H9 (cell line): ENCODE measurements at regions not wholly inside any gene's neighbourhood (a gene's known extent, or its start where the extent isn't known, plus 50 kb on each side); places are given as distances from the start of the nearest gene placed in this dataset.

Experiments used
- DNase-seq: peaks from one replicate; pipeline ENCODE4 v3.0.0-alpha.2; 2017
- H2AFZ ChIP-seq: one replicate; pipeline ENCODE4 v1.6.1; 2013; ENCODE audit warnings: mild to moderate bottlenecking, low read length, control low read depth, moderate library complexity
- H2AK5ac ChIP-seq: 2 replicates; pipeline ENCODE4 v1.6.1; 2013; ENCODE audit warnings: low read length, control low read depth, mixed read lengths; ENCODE audit not compliant: insufficient read length
- H2BK120ac ChIP-seq: one replicate; pipeline ENCODE4 v1.6.1; 2013; ENCODE audit warnings: low read depth, mild to moderate bottlenecking, low read length, control low read depth, inconsistent platforms; ENCODE audit not compliant: poor library complexity, severe bottlenecking
- H2BK12ac ChIP-seq: 2 replicates; pipeline ENCODE4 v1.6.1; 2013; ENCODE audit warnings: low read length, control low read depth, mixed read lengths, low read depth; ENCODE audit not compliant: insufficient read length
- H2BK15ac ChIP-seq: 2 replicates; pipeline ENCODE4 v1.6.1; 2013; ENCODE audit warnings: low read depth, low read length, control low read depth
- H2BK20ac ChIP-seq: one replicate; pipeline ENCODE4 v1.6.1; 2013; ENCODE audit warnings: low read depth, mild to moderate bottlenecking, low read length, control low read depth, inconsistent platforms; ENCODE audit not compliant: poor library complexity, severe bottlenecking
- H2BK5ac ChIP-seq: 2 replicates; pipeline ENCODE4 v1.6.1; 2013; ENCODE audit warnings: low read length, control low read depth, mixed read lengths; ENCODE audit not compliant: insufficient read length
- H3K14ac ChIP-seq: 2 replicates; pipeline ENCODE4 v1.6.1; 2013; ENCODE audit warnings: low read length, control low read depth; ENCODE audit not compliant: insufficient read depth
- H3K18ac ChIP-seq: 2 replicates; pipeline ENCODE4 v1.6.1; 2013; ENCODE audit warnings: low read depth, mild to moderate bottlenecking, mixed read lengths, low read length, control low read depth; ENCODE audit not compliant: insufficient read length
- H3K23ac ChIP-seq: 2 replicates; pipeline ENCODE4 v1.6.1; 2013; ENCODE audit warnings: low read length, control low read depth, mixed read lengths, low read depth; ENCODE audit not compliant: insufficient read length
- H3K23me2 ChIP-seq: 2 replicates; pipeline ENCODE4 v1.6.1; 2013; ENCODE audit warnings: low read depth, mild to moderate bottlenecking, mixed read lengths, low read length, control low read depth; ENCODE audit not compliant: insufficient read length, poor library complexity, severe bottlenecking
- H3K27ac ChIP-seq: 2 replicates; pipeline ENCODE4 v1.5.1; 2013; ENCODE audit warnings: low read length, control low read depth, mixed read lengths, low read depth; ENCODE audit not compliant: insufficient read length
- H3K27me3 ChIP-seq: 2 replicates; pipeline ENCODE4 v1.6.1; 2013; ENCODE audit warnings: low read length, control low read depth, inconsistent platforms; ENCODE audit not compliant: insufficient read depth
- H3K4ac ChIP-seq: 2 replicates; pipeline ENCODE4 v1.6.1; 2013; ENCODE audit warnings: low read depth, mild to moderate bottlenecking, control low read depth, inconsistent platforms, low read length, moderate library complexity
- H3K4me1 ChIP-seq: 2 replicates; pipeline ENCODE4 v1.6.1; 2013; ENCODE audit warnings: low read length, control low read depth, inconsistent platforms; ENCODE audit not compliant: insufficient read depth
- H3K4me2 ChIP-seq: 2 replicates; pipeline ENCODE4 v1.6.1; 2013; ENCODE audit warnings: low read length, control low read depth, mixed read lengths; ENCODE audit not compliant: insufficient read length, insufficient read depth
- H3K56ac ChIP-seq: 2 replicates; pipeline ENCODE4 v1.6.1; 2013; ENCODE audit warnings: low read depth, mild to moderate bottlenecking, mixed read lengths, low read length, control low read depth; ENCODE audit not compliant: insufficient read length
- H3K79me1 ChIP-seq: 2 replicates; pipeline ENCODE4 v1.6.1; 2013; ENCODE audit warnings: low read depth, mild to moderate bottlenecking, moderate library complexity, low read length, control low read depth, inconsistent platforms; ENCODE audit not compliant: insufficient read depth, poor library complexity, severe bottlenecking
- H3K79me2 ChIP-seq: 2 replicates; pipeline ENCODE4 v1.6.1; 2013; ENCODE audit warnings: low read length, control low read depth, inconsistent platforms; ENCODE audit not compliant: insufficient read depth
- H3K9ac ChIP-seq: 2 replicates; pipeline ENCODE4 v1.6.1; 2013; ENCODE audit warnings: low read length, control low read depth, mixed read lengths; ENCODE audit not compliant: insufficient read length; ENCODE audit errors: extremely low read depth
- H3K9me3 ChIP-seq: one replicate; pipeline ENCODE4 v1.6.1; 2013; ENCODE audit warnings: low read depth, low read length, inconsistent platforms; ENCODE audit not compliant: control insufficient read depth
- H3T11ph ChIP-seq: one replicate; pipeline ENCODE4 v1.6.1; 2013; ENCODE audit warnings: mild to moderate bottlenecking, low read length, control low read depth, inconsistent platforms
- H4K20me1 ChIP-seq: one replicate; pipeline ENCODE4 v1.6.1; 2013; ENCODE audit not compliant: control insufficient read depth, insufficient read length, insufficient read depth
- H4K5ac ChIP-seq: 2 replicates; pipeline ENCODE4 v1.6.1; 2013; ENCODE audit warnings: low read depth, mild to moderate bottlenecking, mixed read lengths, low read length, control low read depth; ENCODE audit not compliant: insufficient read length
- H4K8ac ChIP-seq: replicated peaks from 2 replicates; pipeline ENCODE4 v1.6.1; 2013; ENCODE audit warnings: low read length, control low read depth, mixed read lengths, low read depth; ENCODE audit not compliant: insufficient read length
- H4K91ac ChIP-seq: 2 replicates; pipeline ENCODE4 v1.6.1; 2013; ENCODE audit warnings: low read depth, mild to moderate bottlenecking, moderate library complexity, mixed read lengths, low read length, control low read depth; ENCODE audit not compliant: insufficient read length
- H3K27ac Mint-ChIP-seq, 3 experiments: 2 replicates in 2 of 3; 3 replicates in 1 of 3; pipeline ENCODE4 v1.8.0; 2020 to 2021; ENCODE audit warnings: mixed read lengths in 3 of 3, mild to moderate bottlenecking in 1 of 3, moderate library complexity in 1 of 3
- H3K27me3 Mint-ChIP-seq: 2 replicates; pipeline ENCODE4 v1.8.0; 2021; ENCODE audit warnings: low read depth, mild to moderate bottlenecking, moderate library complexity, mixed read lengths
- H3K36me3 Mint-ChIP-seq, 3 experiments: 2 replicates in 2 of 3; 3 replicates in 1 of 3; pipeline ENCODE4 v1.8.0; 2020 to 2021; ENCODE audit warnings: low read depth in 3 of 3, mixed read lengths in 3 of 3; ENCODE audit not compliant: insufficient read depth in 1 of 3
- H3K4me1 Mint-ChIP-seq, 2 experiments: 2 replicates each; pipeline ENCODE4 v1.8.0; 2020; ENCODE audit warnings: mixed read lengths in 2 of 2
- H3K4me3 Mint-ChIP-seq, 2 experiments: 2 replicates in 1 of 2; 3 replicates in 1 of 2; pipeline ENCODE4 v1.8.0; 2020 to 2021; ENCODE audit warnings: mild to moderate bottlenecking in 2 of 2, mixed read lengths in 2 of 2, moderate library complexity in 1 of 2
- H3K9me3 Mint-ChIP-seq, 2 experiments: 2 replicates in 1 of 2; 3 replicates in 1 of 2; pipeline ENCODE4 v1.8.0; 2020; ENCODE audit warnings: mild to moderate bottlenecking in 2 of 2, mixed read lengths in 2 of 2, moderate library complexity in 1 of 2
- WGBS: extraction: QIAGEN DNeasy Blood & Tissue Kit; methylation state at CpG from one replicate; pipeline ENCODE4 v1.1.7; 2013; ENCODE audit warnings: missing lambda C conversion rate, low lambda C conversion rate, mixed read lengths; ENCODE audit not compliant: insufficient read length; ENCODE audit errors: extremely low coverage; 5-methylcytosine and 5-hydroxymethylcytosine counted together
- TF ChIP-seq, protein P1 (sequence below): fragments of 200-600 bp; sonication (generic); conservative IDR thresholded peaks from 3 replicates; pipeline ENCODE4 v1.8.0; 2021; ENCODE audit warnings: antibody characterized with exemption, mild to moderate bottlenecking

DNA sequence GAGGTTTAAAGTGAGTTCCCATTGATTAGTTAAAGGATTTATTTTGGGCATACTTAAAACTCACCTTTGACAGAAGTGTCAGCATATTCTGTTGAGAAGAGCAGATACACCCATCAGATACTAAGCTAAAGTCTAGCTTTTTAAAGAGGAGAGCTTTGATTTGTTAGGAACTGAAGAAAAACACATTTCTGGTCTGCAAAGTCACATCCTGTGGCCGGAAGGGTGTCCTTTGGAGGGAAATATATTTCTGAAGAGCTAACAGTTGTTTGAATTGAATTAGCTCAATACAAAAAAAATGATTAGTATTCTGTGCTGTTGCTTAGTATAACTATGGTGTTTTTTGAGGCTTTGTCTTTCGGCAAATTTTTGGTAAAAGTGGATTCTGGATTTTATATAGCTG, 302.7 kb downstream of the RFPL4B start:
- Histone ChIP-seq H2AFZ (no peak overlapping the region), H4K20me1 (no peaks in the 10 kb centered on the region), H3T11ph (no peak overlapping the region), H3K23me2 (no peaks in the 10 kb centered on the region), H3K79me1 (no peaks in the 10 kb centered on the region), H2BK20ac (no peak overlapping the region), H3K4me2 (no peak overlapping the region), H4K91ac (no peak overlapping the region), H3K23ac (no peak overlapping the region), H3K18ac (no peak overlapping the region), H3K9me3 (no peaks in the 10 kb centered on the region), H3K9ac (no peak overlapping the region), H3K4ac (no peak overlapping the region), H4K8ac (no peak overlapping the region), H3K27ac (no peak overlapping the region), H3K27me3 (no peaks in the 10 kb centered on the region), H3K79me2 (no peaks in the 10 kb centered on the region), H2AK5ac (no peak overlapping the region), H2BK120ac (no peak overlapping the region), H2BK12ac (no peak overlapping the region), H2BK5ac (no peak overlapping the region), H3K56ac (no peak overlapping the region), H2BK15ac (no peak overlapping the region), H3K4me1 (no peaks in the 10 kb centered on the region), H3K14ac (no peak overlapping the region), H4K5ac (no peak overlapping the region)
- no peak overlapping the region for H3K27ac Mint-ChIP-seq
- TF ChIP-seq, protein P1, sequence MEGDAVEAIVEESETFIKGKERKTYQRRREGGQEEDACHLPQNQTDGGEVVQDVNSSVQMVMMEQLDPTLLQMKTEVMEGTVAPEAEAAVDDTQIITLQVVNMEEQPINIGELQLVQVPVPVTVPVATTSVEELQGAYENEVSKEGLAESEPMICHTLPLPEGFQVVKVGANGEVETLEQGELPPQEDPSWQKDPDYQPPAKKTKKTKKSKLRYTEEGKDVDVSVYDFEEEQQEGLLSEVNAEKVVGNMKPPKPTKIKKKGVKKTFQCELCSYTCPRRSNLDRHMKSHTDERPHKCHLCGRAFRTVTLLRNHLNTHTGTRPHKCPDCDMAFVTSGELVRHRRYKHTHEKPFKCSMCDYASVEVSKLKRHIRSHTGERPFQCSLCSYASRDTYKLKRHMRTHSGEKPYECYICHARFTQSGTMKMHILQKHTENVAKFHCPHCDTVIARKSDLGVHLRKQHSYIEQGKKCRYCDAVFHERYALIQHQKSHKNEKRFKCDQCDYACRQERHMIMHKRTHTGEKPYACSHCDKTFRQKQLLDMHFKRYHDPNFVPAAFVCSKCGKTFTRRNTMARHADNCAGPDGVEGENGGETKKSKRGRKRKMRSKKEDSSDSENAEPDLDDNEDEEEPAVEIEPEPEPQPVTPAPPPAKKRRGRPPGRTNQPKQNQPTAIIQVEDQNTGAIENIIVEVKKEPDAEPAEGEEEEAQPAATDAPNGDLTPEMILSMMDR, result no peak
- H3K27me3 Mint-ChIP-seq, result no peaks in the 10 kb centered on the region
- H3K36me3 Mint-ChIP-seq, result no peaks in the 10 kb centered on the region
- no peaks in the 10 kb centered on the region for H3K4me1 Mint-ChIP-seq
- no peak overlapping the region for H3K4me3 Mint-ChIP-seq
- no peak for DNase-seq
- peaks cover 0 to 2% of the 10 kb centered on the region in 2 experiments; a peak in 2 of 5 replicates for H3K9me3 Mint-ChIP-seq
- WGBS, result no CpG with 5 or more reads among the region's 2 CpGs
